ENCODE measurements at regions not wholly inside any gene's neighbourhood (a gene's known extent, or its start where the extent isn't known, plus 50 kb on each side); places are given as distances from the start of the nearest gene placed in this dataset.

- DNase-seq (ENCODE audit: low read depth), result no peak
Observed at GRCh38 chr18:29664278-29665036, 1378.1 kb downstream of the DSC3 start.

- no peak for DNase-seq (ENCODE audit: low read depth)
Observed at GRCh38 chr18:29661924-29662323, 1380.6 kb downstream of the DSC3 start.

DNA sequence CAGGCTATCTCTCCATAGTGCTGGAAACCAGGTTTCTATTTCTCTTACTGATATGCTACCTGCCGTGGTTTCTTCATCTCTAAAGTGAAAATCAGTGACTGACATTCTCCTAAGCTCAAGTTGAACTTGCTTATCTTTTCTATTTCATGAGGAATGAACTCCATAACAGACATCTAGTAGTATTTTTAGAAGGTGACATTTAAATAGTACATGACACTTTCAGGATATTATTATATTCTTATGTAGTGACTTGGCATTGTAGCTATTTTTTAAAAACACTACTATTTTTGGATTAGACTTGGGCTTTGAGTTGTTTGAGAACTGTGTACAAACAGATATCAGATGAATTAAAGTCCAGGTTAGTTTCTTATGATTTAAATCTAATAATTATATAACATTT is 1381.8 kb downstream of the DSC3 start:
- DNase-seq (ENCODE audit: low read depth), result no peak

- DNase-seq (ENCODE audit: low read depth), result no peak
Observed at GRCh38 chr18:29653671-29654215, 1388.8 kb downstream of the DSC3 start.

GRCh38 chr18:29652797-29653196 is 1389.7 kb downstream of the DSC3 start:
- no peak for DNase-seq (ENCODE audit: low read depth)

- DNase-seq (ENCODE audit: low read depth), result peak; percentile 28
Observed at GRCh38 chr18:29651122-29651680, 1391.3 kb downstream of the DSC3 start.

DNA sequence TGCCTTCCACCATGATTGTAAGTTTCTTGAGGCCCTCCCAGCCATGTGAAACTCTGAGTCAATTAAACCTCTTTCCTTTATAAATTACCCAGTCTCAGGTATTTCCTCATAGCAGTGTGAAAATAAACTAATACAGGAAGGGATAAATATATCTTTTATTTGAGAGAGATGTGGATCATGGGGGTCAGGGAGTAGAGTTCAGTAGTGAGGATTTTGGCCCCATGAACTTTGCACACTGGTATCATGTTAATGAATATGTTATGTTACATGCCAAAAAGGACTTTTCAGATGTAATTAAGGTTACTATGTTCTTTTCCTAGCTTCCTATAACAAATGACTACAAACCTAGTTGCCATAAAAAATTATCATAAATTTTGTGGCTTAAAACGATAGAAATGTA is 1393.7 kb downstream of the DSC3 start:
- DNase-seq (ENCODE audit: low read depth), result no peak

DNA sequence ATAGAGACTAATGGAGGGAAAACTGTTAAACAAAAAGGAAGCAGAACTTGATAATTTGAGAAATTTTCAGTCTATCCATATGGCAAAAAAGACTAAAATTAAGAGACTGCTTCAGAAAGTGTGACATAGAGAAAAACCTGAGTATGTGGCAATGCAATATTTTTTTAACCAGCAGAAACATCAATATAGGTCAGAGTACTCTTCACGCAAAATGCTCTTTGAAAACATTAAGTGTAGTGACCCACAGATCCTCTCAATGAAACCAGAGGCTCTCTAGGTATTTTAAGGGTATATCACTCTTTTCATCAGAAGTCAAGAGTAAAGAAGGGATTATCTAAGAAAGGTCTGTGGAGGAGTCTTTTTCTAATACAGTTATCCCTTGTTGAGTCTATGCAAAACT is 1394.8 kb downstream of the DSC3 start:
- no peak for DNase-seq (ENCODE audit: low read depth)

DNA sequence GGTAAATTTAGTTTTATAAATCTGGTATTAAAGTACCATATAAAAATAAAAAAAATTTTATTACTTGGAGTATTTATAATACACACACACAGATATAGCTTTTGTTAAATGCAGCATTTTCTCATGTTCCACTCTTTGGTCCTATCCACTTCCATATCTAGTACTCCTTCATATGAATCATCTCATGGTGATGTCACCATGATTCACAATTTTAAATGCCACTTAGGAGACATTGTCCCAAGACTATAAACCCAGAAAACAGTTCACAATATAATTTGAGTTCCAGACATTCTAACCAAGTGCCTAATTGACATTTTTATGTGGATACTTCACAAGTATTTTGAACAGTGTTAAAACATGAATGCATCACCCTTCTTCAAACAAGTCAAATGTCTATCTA is 1398.3 kb downstream of the DSC3 start:
- DNase-seq (ENCODE audit: low read depth), result peak; percentile 47

- DNase-seq (ENCODE audit: low read depth), result no peak
Observed at GRCh38 chr18:29629493-29630036, 1413.0 kb downstream of the DSC3 start.

- DNase-seq (ENCODE audit: low read depth), result no peak
Observed at GRCh38 chr18:29626094-29626493, 1416.4 kb downstream of the DSC3 start.

GRCh38 chr18:29616867-29617266 is 1425.7 kb downstream of the DSC3 start:
- DNase-seq (ENCODE audit: low read depth), result no peak

- DNase-seq (ENCODE audit: low read depth), result no peak
Observed at GRCh38 chr18:29608982-29609381, 1432.1 kb upstream of the CDH2 start.

DNA sequence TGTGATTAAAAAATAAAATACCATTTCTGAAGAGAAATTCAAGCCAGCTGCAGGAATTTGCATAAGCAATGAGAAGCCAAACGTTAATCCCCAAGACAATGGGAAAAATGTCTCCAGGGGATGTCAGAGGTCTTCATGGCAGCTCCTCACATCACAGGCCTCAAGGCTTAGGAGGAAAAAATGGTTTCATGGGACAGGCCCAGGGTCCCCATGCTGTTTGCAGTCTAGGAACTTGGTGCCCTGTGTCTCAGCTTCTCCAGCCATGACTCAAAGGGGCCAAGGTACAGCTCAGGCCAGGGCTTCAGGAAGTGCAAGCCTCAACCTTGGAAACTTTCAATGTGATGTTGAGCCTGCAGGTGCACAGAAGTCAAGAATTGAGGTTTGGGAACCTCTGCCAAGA is 1428.4 kb upstream of the CDH2 start:
- no peak for DNase-seq (ENCODE audit: low read depth)

- DNase-seq (ENCODE audit: low read depth), result no peak
Observed at GRCh38 chr18:29596959-29597358, 1420.0 kb upstream of the CDH2 start.

GRCh38 chr18:29594493-29594892 is 1417.6 kb upstream of the CDH2 start:
- DNase-seq (ENCODE audit: low read depth), result no peak

DNA sequence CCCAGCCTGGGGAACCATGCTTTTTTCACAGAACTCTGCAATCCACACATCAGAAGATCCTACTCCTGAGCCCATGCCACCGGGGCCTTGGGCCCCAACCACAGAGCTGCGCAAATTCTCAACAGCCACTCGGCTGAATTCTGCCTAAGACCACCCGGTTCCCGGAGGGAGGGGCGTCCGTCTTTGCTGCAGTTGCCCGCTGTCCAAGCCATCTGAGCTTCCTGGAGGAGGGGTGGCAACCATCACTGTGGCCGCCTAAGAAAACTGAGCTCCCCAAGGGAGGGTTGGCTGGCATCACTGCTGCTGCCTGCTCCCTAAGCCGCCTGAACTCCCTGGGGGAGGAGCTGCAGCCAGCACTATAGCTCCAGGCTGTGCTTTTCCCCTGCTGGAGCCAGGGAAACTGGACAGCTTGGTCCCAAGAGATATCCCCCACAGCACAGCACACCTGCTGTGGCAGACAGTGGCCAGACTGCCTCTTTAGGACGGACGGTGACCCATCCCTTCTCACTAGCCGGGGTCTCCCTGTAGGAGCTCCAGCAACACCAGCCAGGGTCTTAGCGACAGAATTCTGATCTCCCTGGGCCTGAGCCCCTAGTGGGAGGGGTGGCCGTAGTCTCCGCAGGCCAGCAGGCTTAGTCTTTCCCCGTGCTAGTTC is 1411.6 kb upstream of the CDH2 start:
- no peak for DNase-seq (ENCODE audit: low read depth)

- no peak for DNase-seq (ENCODE audit: low read depth)
Observed at GRCh38 chr18:29586210-29586609, 1409.3 kb upstream of the CDH2 start.

- no peak for DNase-seq (ENCODE audit: low read depth)
Observed at GRCh38 chr18:29560270-29560669, 1383.3 kb upstream of the CDH2 start.

- no peak for DNase-seq (ENCODE audit: low read depth)
Observed at GRCh38 chr18:29556070-29556469, 1379.1 kb upstream of the CDH2 start.

DNA sequence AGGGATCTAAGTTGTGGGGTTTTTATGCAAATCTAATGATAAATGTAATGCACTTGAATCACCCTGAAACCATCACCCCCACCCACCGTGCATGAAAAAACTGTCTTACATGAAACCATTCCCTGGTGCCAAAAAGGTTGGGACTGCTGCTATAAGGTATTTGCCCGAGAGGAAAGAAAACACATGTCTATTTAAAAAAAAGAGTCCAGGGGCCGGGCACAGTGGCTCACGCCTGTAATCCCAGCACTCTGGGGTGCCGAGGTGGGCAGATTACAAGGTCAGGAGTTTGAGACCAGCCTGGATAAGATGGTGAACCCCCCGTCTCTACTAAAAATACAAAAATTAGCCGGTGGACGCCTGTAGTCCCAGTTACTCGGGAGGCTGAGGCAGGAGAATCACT is 1372.8 kb upstream of the CDH2 start:
- DNase-seq (ENCODE audit: low read depth), result no peak

DNA sequence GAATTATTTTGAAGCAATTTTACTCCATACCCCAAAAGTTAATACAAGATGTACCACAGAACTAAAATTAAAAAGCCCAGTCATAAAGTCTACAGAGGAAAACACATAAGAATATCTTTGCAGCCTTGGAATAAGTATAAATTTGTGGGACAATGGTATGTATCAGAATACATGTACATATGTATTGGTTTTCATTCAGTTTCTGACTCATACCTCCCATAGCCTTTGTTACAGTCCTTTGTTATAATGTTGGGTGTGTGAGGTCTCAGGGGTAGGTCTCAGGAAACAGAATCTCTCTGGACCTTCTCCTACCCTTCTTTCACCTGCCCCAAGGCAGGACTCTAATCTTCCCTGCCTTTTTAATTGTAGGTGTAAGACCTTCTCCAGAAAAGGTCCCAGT is 1370.7 kb upstream of the CDH2 start:
- DNase-seq (ENCODE audit: low read depth), result no peak

- no peak for DNase-seq (ENCODE audit: low read depth)
Observed at GRCh38 chr18:29540548-29540947, 1363.6 kb upstream of the CDH2 start.
